HG03095 (cell line): ENCODE measurements at regions not wholly inside any gene's neighbourhood (a gene's known extent, or its start where the extent isn't known, plus 50 kb on each side); places are given as distances from the start of the nearest gene placed in this dataset.

Experiments
- ATAC-seq: cut with Tn5 transposase; IDR thresholded peaks from one replicate; pipeline ENCODE4 v1.9.1; 2021; ENCODE audit warnings: moderate library complexity; ENCODE audit not compliant: unreplicated experiment

- ATAC-seq: no peak
Measured at GRCh38 chr15:97654481-97655076, 305.9 kb upstream of the ARRDC4 start.

GRCh38 chr15:97661796-97662195, 298.7 kb upstream of the ARRDC4 start:
- no peak for ATAC-seq

- no peak for ATAC-seq
Measured at GRCh38 chr15:97672586-97672985, 287.9 kb upstream of the ARRDC4 start.

- ATAC-seq: no peak
Measured at GRCh38 chr15:97678656-97679055, 281.8 kb upstream of the ARRDC4 start.

- no peak for ATAC-seq
Measured at GRCh38 chr15:97679106-97679688, 281.3 kb upstream of the ARRDC4 start.

GRCh38 chr15:97680606-97681220, 279.8 kb upstream of the ARRDC4 start:
- no peak for ATAC-seq

GRCh38 chr15:97683831-97684230, 276.7 kb upstream of the ARRDC4 start:
- no peak for ATAC-seq

GRCh38 chr15:97684249-97684648, 276.3 kb upstream of the ARRDC4 start:
- ATAC-seq: no peak

- no peak for ATAC-seq
Measured at GRCh38 chr15:97686324-97686723, 274.2 kb upstream of the ARRDC4 start.

- ATAC-seq: no peak
Measured at GRCh38 chr15:97687654-97688053, 272.8 kb upstream of the ARRDC4 start.

- no peak for ATAC-seq
Measured at GRCh38 chr15:97688177-97688576, 272.3 kb upstream of the ARRDC4 start.

GRCh38 chr15:97688886-97689285, 271.6 kb upstream of the ARRDC4 start:
- no peak for ATAC-seq

GRCh38 chr15:97691078-97691477, 269.4 kb upstream of the ARRDC4 start:
- no peak for ATAC-seq

GRCh38 chr15:97691799-97692198, 268.7 kb upstream of the ARRDC4 start:
- ATAC-seq: no peak

- no peak for ATAC-seq
Measured at GRCh38 chr15:97692301-97693015, 268.0 kb upstream of the ARRDC4 start.

GRCh38 chr15:97694456-97694855, 266.0 kb upstream of the ARRDC4 start:
- no peak for ATAC-seq

GRCh38 chr15:97703400-97703799, 257.1 kb upstream of the ARRDC4 start:
- no peak for ATAC-seq

GRCh38 chr15:97706059-97706458, 254.4 kb upstream of the ARRDC4 start:
- ATAC-seq: no peak

GRCh38 chr15:97708252-97708651, 252.3 kb upstream of the ARRDC4 start:
- ATAC-seq: no peak

GRCh38 chr15:97712530-97712929, 248.0 kb upstream of the ARRDC4 start:
- no peak for ATAC-seq

GRCh38 chr15:97717806-97718205, 242.7 kb upstream of the ARRDC4 start:
- ATAC-seq: no peak

- ATAC-seq: no peak
Measured at GRCh38 chr15:97718509-97718908, 242.0 kb upstream of the ARRDC4 start.
